ENCODE measurements at regions not wholly inside any gene's neighbourhood (a gene's known extent, or its start where the extent isn't known, plus 50 kb on each side); places are given as distances from the start of the nearest gene placed in this dataset.

GRCh38 chr9:115938479-115938878 lies 215.1 kb upstream of the PAPPA start:
- Mint-ChIP-seq H3K36me3 (no peaks in the 10 kb centered on the region), H3K9me3 (no peaks in the 10 kb centered on the region), H3K4me1 (0 out of 2 replicates have a peak, but pooled peaks cover under 1% of the 10 kb centered on the region), H3K27ac (no peak overlapping the region), H3K4me3 (no peak overlapping the region), H3K27me3 (ENCODE audit: low read depth) (peaks cover 6% of the 10 kb centered on the region)
- ChIA-PET CTCF (no interaction called here), POLR2A (no interaction called here)
- ATAC-seq (no peak), DNase-seq (ENCODE audit: low spot score) (no peak)
- TF ChIP-seq RORB (CRISPR knock-in tag; IDR thresholded peaks at IDR 0.05) (no peak), STAT6 (CRISPR knock-in tag; conservative IDR thresholded peaks at IDR 0.05; ENCODE audit: low read depth) (no peak), E2F4 (CRISPR knock-in tag; IDR thresholded peaks at IDR 0.05; ENCODE audit: borderline replicate concordance, low read depth) (no peak), ATF1 (CRISPR knock-in tag; IDR thresholded peaks at IDR 0.05) (no peak), KAT7 (CRISPR knock-in tag; IDR thresholded peaks at IDR 0.05; ENCODE audit: borderline replicate concordance) (no peak), ARID4B (CRISPR knock-in tag; IDR thresholded peaks at IDR 0.05; ENCODE audit: borderline replicate concordance) (no peak), EMX1 (CRISPR knock-in tag; IDR thresholded peaks at IDR 0.05) (no peak), SOX15 (CRISPR knock-in tag; IDR thresholded peaks at IDR 0.05) (no peak), SMAD4 (CRISPR knock-in tag; IDR thresholded peaks at IDR 0.05) (no peak), CREM (CRISPR knock-in tag; IDR thresholded peaks at IDR 0.05) (no peak), ATF2 (CRISPR knock-in tag; IDR thresholded peaks at IDR 0.05; ENCODE audit: borderline replicate concordance, low read depth) (no peak), USF2 (CRISPR knock-in tag; IDR thresholded peaks at IDR 0.05) (no peak), SMAD3 (CRISPR knock-in tag; IDR thresholded peaks at IDR 0.05; ENCODE audit: borderline replicate concordance) (no peak), ZMAT4 (CRISPR knock-in tag; IDR thresholded peaks at IDR 0.05) (no peak), ZNF532 (CRISPR knock-in tag; IDR thresholded peaks at IDR 0.05; ENCODE audit: borderline replicate concordance) (no peak), ZNF281 (CRISPR knock-in tag; IDR thresholded peaks at IDR 0.05) (no peak), CBFB (CRISPR knock-in tag; IDR thresholded peaks at IDR 0.05; ENCODE audit: low read depth) (no peak), FOXP1 (CRISPR knock-in tag; IDR thresholded peaks at IDR 0.05; ENCODE audit: borderline replicate concordance) (no peak)
